Lower leg skin (tissue), 4 donors: ENCODE measurements at regions not wholly inside any gene's neighbourhood (a gene's known extent, or its start where the extent isn't known, plus 50 kb on each side); places are given as distances from the start of the nearest gene placed in this dataset.
"Not testable (repeated sequence)": the region's sequence is repeated elsewhere in the genome, so short reads cannot be mapped to it uniquely, and the experiment has no call there.

Source experiments
- DNase-seq, 2 donors: peaks; one replicate each; pipeline ENCODE4 v3.0.0-alpha.2; 2019; ENCODE audit warnings: low spot score in 2 of 2
- H3K4me3 ChIP-seq: fragments of 200-600 bp; sonication (generic); 2 replicates; pipeline ENCODE4 v1.5.1; 2017; ENCODE audit warnings: mild to moderate bottlenecking, low read depth; ENCODE audit not compliant: poor library complexity, severe bottlenecking
- POLR2A ChIP-seq, 2 donors: fragments of 450-650 bp; IDR thresholded peaks; one replicate each; pipeline ENCODE4 v1.6.1; 2016 to 2017; ENCODE audit warnings: antibody characterized with exemption in 2 of 2, mild to moderate bottlenecking in 1 of 2, moderate library complexity in 1 of 2
- WGBS, 2 donors: methylation state at CpG; one replicate each; pipeline ENCODE4 v1.1.5; 2018; 5-methylcytosine and 5-hydroxymethylcytosine counted together
- intact Hi-C: fragments of 100-400 bp; cut with DNase I; formaldehyde crosslinking; loops from one replicate; pipeline ENCODE4 v1.15.0; 2023; ENCODE audit warnings: low total_unique reads
- TF ChIP-seq, protein P1 (sequence below), 3 donors: fragments of 450-650 bp; IDR thresholded peaks; one replicate each; pipeline ENCODE4 v1.5.1; 2016; ENCODE audit warnings: antibody characterized with exemption in 3 of 3, mild to moderate bottlenecking in 3 of 3, moderate library complexity in 2 of 3

DNA sequence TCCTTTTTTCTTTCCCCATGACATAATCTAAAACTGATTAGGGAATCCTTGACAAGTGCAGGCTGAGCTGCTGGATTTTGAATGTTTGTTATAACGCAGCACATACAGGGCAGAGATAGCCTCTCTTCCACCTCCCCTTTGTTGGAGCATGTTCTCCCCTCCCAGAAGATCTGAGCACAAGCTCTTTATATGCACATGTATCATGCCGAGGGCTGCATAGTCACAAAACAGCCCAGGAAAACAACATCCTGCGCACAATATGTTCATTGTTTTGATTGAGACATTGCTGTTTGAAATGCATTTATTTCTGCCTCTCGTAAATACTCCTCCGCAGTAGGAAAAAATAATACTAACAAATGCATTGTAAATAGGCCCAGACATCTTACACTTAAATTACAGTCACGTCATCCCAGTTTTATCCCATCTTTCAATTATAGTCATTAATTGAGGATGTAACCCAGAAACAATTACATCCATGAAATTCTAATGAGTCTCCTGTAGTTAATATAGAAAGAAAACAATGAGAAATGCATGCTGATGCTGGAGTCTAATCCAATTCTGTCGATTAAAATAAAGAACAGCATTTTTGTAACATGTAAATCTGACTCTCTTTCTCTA is 401.8 kb downstream of the BTG1 start:
- intact Hi-C loops = no loop called here

DNA sequence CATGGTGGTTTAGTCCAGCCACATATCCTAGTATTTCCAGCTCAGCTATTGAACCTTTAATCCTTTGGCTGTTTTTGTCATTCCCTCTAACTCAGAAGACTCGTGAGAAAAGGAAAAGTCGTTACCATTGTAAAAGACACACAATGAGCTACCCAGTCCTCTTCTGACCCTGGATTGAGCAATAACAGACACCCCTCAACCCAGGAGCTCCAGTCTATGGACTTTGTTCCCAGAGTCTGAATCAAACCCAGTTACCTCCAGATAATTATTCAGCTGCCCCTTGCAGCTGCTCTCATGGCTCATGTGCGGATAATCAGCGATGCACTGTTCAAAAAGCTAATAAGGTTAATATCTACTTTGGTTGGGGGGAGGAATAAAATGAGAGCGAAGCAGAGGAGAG is 402.4 kb downstream of the BTG1 start:
- intact Hi-C loops = no loop called here
- TF ChIP-seq POLR2A (IDR thresholded peaks at IDR 0.05) = no peak
- TF ChIP-seq, protein P1, sequence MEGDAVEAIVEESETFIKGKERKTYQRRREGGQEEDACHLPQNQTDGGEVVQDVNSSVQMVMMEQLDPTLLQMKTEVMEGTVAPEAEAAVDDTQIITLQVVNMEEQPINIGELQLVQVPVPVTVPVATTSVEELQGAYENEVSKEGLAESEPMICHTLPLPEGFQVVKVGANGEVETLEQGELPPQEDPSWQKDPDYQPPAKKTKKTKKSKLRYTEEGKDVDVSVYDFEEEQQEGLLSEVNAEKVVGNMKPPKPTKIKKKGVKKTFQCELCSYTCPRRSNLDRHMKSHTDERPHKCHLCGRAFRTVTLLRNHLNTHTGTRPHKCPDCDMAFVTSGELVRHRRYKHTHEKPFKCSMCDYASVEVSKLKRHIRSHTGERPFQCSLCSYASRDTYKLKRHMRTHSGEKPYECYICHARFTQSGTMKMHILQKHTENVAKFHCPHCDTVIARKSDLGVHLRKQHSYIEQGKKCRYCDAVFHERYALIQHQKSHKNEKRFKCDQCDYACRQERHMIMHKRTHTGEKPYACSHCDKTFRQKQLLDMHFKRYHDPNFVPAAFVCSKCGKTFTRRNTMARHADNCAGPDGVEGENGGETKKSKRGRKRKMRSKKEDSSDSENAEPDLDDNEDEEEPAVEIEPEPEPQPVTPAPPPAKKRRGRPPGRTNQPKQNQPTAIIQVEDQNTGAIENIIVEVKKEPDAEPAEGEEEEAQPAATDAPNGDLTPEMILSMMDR (IDR thresholded peaks at IDR 0.05) = no peak
- WGBS, 2 donors = 95 to 98% methylated on average over 5 of the region's 5 CpGs
- no peak for DNase-seq
- no peak overlapping the region for H3K4me3 ChIP-seq

More for the DNA sequence above, 401.8 kb downstream of the BTG1 start:
- TF ChIP-seq POLR2A (IDR thresholded peaks at IDR 0.05) = no peak
- TF ChIP-seq, protein P1 (IDR thresholded peaks at IDR 0.05) = no peak
- WGBS, 2 donors = 71 to 78% methylated on average over 7 of the region's 7 CpGs
- DNase-seq = no peak
- no peak overlapping the region for H3K4me3 ChIP-seq

DNA sequence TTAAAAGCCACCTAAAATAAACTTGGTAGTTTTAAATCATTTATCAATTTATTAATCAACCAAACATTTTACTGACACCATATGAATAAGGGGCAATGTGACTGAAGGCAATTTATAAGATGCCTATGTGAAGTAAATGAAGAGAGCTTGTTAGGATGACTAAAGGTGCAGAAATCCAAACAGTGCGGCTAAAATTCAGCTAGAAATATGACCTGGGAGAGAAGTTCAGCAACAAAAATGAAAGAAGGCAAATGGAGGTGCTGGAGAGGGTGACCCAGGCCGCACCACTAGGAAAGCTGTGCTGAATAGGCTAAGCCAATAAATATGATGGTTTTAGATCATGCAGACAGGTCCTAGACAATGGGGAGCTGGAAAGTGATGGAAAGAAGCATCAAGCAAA is 403.7 kb downstream of the BTG1 start:
- no peak for TF ChIP-seq POLR2A (IDR thresholded peaks at IDR 0.05)
- TF ChIP-seq, protein P1 (IDR thresholded peaks at IDR 0.05) = no peak
- no peak for DNase-seq
- no peak overlapping the region for H3K4me3 ChIP-seq
- intact Hi-C loops = no loop called here
- WGBS, 2 donors = 97 to 99% methylated on average over 2 of the region's 2 CpGs

DNA sequence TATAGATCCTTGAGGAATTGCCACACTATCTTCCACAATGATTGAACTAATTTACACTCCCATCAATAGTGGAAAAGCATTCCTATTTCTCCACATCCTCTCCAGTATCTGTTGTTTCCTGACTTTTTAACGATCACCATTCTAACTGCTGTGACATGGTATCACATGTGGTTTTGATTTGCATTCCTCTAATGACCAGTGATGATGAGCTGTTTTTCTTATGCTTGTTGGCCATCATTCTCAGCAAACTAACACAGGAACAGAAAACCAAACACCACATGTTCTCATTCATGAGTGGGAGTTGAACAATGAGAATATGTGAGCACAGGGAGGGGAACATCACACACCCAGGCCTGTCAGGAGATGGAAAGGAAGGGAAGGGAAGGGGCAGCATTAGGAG is 411.8 kb downstream of the BTG1 start:
- H3K4me3 ChIP-seq, intact Hi-C loops: not testable (repeated sequence)
- WGBS, 2 donors = 50 to 70% methylated on average over 1 of the region's 1 CpG
- DNase-seq = peak in 1 of 2 donors; percentile 18

DNA sequence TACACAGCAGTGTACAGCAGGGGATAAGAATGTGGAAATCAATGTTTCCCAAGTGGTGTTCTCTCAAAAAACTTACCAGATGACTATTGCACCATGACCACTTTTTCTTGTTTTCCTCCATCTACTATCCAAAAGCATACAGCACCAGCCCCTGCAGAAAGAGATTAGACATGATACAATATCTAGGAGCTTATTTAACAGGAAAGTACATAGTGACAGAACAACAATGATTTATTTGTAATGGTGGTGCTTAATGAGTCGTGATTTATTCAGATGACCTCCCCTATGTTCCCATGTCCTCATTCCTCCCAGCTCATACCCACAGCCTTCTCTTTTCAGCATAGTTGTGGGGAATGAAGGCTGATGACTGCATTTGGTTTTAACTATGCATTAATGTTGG is 413.6 kb downstream of the BTG1 start:
- intact Hi-C loops = no loop called here
- no peak overlapping the region for H3K4me3 ChIP-seq
- TF ChIP-seq POLR2A (IDR thresholded peaks at IDR 0.05) = no peak
- TF ChIP-seq, protein P1 (IDR thresholded peaks at IDR 0.05) = no peak
- DNase-seq = no peak
- 78 to 96% methylated on average over 1 of the region's 1 CpG for WGBS, 2 donors

DNA sequence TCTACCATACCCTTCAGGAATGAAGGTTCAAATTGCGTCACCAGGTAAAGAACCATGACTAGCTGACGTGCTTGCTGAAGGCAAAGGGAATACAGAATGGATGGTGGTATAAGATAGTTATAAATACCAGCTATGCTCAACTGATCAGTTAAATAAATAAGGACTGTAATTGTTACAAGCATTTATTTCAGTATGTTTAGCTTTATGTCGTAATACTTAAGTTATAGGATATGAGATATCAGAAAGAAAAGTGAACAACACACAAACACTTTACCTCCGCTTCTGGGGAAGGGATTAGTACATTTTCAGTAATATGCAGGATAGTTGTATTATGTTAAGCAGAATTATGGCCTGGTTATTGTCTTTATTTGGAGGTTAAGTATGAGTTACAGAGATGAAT is 416.1 kb downstream of the BTG1 start:
- WGBS, 2 donors = 95 to 99% methylated on average over 4 of the region's 4 CpGs
- no peak overlapping the region for H3K4me3 ChIP-seq
- DNase-seq = no peak
- intact Hi-C loops = no loop called here
- TF ChIP-seq, protein P1 (IDR thresholded peaks at IDR 0.05) = no peak
- no peak for TF ChIP-seq POLR2A (IDR thresholded peaks at IDR 0.05)
